Uterus (tissue), 2 donors: ENCODE measurements at regions not wholly inside any gene's neighbourhood (a gene's known extent, or its start where the extent isn't known, plus 50 kb on each side); places are given as distances from the start of the nearest gene placed in this dataset.

ENCODE experiments used
- POLR2A ChIP-seq, 2 donors: fragments of 450-650 bp; IDR thresholded peaks; one replicate each; pipeline ENCODE4 v1.6.1; 2016; ENCODE audit warnings: antibody characterized with exemption in 2 of 2, mild to moderate bottlenecking in 1 of 2, moderate library complexity in 1 of 2
- TF ChIP-seq, protein P1 (sequence below), 4 experiments: fragments of 200-600 bp in 2 of 4; fragments of 450-650 bp in 2 of 4; sonication (generic) in 2 of 4; IDR thresholded peaks; one replicate each; pipeline ENCODE4 v1.5.1; 2016 to 2019; ENCODE audit warnings: antibody characterized with exemption in 4 of 4, mild to moderate bottlenecking in 2 of 4, moderate library complexity in 1 of 4

GRCh38 chr5:28463728-28464127 is 1425.3 kb upstream of the CDH9 start:
- TF ChIP-seq, protein P1, sequence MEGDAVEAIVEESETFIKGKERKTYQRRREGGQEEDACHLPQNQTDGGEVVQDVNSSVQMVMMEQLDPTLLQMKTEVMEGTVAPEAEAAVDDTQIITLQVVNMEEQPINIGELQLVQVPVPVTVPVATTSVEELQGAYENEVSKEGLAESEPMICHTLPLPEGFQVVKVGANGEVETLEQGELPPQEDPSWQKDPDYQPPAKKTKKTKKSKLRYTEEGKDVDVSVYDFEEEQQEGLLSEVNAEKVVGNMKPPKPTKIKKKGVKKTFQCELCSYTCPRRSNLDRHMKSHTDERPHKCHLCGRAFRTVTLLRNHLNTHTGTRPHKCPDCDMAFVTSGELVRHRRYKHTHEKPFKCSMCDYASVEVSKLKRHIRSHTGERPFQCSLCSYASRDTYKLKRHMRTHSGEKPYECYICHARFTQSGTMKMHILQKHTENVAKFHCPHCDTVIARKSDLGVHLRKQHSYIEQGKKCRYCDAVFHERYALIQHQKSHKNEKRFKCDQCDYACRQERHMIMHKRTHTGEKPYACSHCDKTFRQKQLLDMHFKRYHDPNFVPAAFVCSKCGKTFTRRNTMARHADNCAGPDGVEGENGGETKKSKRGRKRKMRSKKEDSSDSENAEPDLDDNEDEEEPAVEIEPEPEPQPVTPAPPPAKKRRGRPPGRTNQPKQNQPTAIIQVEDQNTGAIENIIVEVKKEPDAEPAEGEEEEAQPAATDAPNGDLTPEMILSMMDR (IDR thresholded peaks at IDR 0.05) = no peak
- TF ChIP-seq POLR2A (IDR thresholded peaks at IDR 0.05) = no peak
